ENCODE measurements at regions not wholly inside any gene's neighbourhood (a gene's known extent, or its start where the extent isn't known, plus 50 kb on each side); places are given as distances from the start of the nearest gene placed in this dataset.

DNA sequence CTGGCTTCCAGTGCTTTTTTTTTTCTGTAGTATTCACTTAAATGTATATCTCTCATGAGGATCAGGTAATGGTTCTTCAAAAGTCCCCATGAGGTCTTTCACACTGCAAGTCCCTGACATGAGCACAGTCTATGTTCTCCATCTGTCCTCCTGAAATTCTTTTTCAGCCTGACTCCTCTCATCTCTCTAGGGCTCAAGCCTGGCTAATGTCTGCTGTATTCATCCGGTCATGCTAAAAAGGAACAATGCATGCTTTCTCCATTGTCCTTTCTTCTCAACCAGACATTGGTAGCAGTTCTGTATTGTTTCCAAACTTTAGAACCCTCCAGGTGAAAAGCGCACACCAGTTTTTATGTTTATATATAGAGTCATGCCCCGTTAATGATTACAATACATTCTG, 368.3 kb upstream of the OLFM3 start:
- Histone ChIP-seq H3K27ac (ENCODE audit: low read length) (no peak overlapping the region), H3K4me2 (ENCODE audit: insufficient read depth, low read length) (no peak overlapping the region), H3K9ac (ENCODE audit: low read depth, low read length) (no peak overlapping the region), H3K27me3 (ENCODE audit: insufficient read depth, low read length, poor library complexity) (no peaks in the 10 kb centered on the region), H3K4me3 (ENCODE audit: low read depth in 1 of 2, low read length in 2 of 2) (no peak overlapping the region), H4K20me1 (ENCODE audit: insufficient read depth, low read length) (no peaks in the 10 kb centered on the region), H2AFZ (ENCODE audit: low read depth, low read length) (no peak overlapping the region), H3K9me3 (ENCODE audit: insufficient read depth, low read length, severe bottlenecking) (no peaks in the 10 kb centered on the region), H3K4me1 (ENCODE audit: insufficient read depth, low read length) (no peaks in the 10 kb centered on the region), H3K36me3 (ENCODE audit: insufficient read depth, low read length) (no peaks in the 10 kb centered on the region), H3K79me2 (ENCODE audit: insufficient read depth, low read length) (no peaks in the 10 kb centered on the region)
- no peak for DNase-seq
- no peak for TF ChIP-seq EZH2 (IDR thresholded peaks at IDR 0.05; ENCODE audit: borderline replicate concordance, low read depth, low read length, severe bottlenecking)
- TF ChIP-seq, protein P1, sequence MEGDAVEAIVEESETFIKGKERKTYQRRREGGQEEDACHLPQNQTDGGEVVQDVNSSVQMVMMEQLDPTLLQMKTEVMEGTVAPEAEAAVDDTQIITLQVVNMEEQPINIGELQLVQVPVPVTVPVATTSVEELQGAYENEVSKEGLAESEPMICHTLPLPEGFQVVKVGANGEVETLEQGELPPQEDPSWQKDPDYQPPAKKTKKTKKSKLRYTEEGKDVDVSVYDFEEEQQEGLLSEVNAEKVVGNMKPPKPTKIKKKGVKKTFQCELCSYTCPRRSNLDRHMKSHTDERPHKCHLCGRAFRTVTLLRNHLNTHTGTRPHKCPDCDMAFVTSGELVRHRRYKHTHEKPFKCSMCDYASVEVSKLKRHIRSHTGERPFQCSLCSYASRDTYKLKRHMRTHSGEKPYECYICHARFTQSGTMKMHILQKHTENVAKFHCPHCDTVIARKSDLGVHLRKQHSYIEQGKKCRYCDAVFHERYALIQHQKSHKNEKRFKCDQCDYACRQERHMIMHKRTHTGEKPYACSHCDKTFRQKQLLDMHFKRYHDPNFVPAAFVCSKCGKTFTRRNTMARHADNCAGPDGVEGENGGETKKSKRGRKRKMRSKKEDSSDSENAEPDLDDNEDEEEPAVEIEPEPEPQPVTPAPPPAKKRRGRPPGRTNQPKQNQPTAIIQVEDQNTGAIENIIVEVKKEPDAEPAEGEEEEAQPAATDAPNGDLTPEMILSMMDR (IDR thresholded peaks at IDR 0.05; ENCODE audit: borderline replicate concordance, extremely low read depth, low read length, poor library complexity, severe bottlenecking) = no peak
- no peak for ATAC-seq (ENCODE audit: insufficient read depth, low read depth)

DNA sequence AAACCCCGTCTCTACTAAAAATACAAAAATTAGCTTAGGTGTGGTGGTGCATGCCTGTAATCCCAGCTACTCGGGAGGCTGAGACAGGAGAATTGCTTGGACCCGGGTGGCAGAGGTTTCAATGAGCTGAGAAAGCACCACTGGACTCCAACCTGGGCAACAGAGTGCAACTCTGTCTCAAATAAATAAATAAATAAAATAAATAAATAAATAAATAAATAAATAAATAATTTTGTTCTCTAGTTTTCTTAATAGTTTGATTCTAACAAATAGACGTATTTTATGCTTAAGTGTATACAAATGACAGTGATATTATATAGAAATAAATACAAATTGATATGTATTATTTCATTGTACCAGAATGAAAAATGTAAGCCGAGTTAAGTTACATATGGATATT, 339.9 kb upstream of the OLFM3 start:
- no peak overlapping the region for H3K4me3 ChIP-seq (ENCODE audit: low read depth in 1 of 2, low read length in 2 of 2)
- H2AFZ ChIP-seq (ENCODE audit: low read depth, low read length) = no peak overlapping the region
- H3K4me1 ChIP-seq (ENCODE audit: insufficient read depth, low read length) = no peaks in the 10 kb centered on the region
- H3K79me2 ChIP-seq (ENCODE audit: insufficient read depth, low read length) = no peaks in the 10 kb centered on the region
- ATAC-seq (ENCODE audit: insufficient read depth, low read depth) (no peak), DNase-seq (no peak)
- no peak for TF ChIP-seq EZH2 (IDR thresholded peaks at IDR 0.05; ENCODE audit: borderline replicate concordance, low read depth, low read length, severe bottlenecking)
- TF ChIP-seq, protein P1 (IDR thresholded peaks at IDR 0.05; ENCODE audit: borderline replicate concordance, extremely low read depth, low read length, poor library complexity, severe bottlenecking) = no peak
- H3K27me3 ChIP-seq (ENCODE audit: insufficient read depth, low read length, poor library complexity) = no peaks in the 10 kb centered on the region
- H4K20me1 ChIP-seq (ENCODE audit: insufficient read depth, low read length) = no peaks in the 10 kb centered on the region
- no peak overlapping the region for H3K9ac ChIP-seq (ENCODE audit: low read depth, low read length)
- no peak overlapping the region for H3K27ac ChIP-seq (ENCODE audit: low read length)
- H3K36me3 ChIP-seq (ENCODE audit: insufficient read depth, low read length) = no peaks in the 10 kb centered on the region
- no peak overlapping the region for H3K4me2 ChIP-seq (ENCODE audit: insufficient read depth, low read length)
- H3K9me3 ChIP-seq (ENCODE audit: insufficient read depth, low read length, severe bottlenecking) = no peaks in the 10 kb centered on the region

DNA sequence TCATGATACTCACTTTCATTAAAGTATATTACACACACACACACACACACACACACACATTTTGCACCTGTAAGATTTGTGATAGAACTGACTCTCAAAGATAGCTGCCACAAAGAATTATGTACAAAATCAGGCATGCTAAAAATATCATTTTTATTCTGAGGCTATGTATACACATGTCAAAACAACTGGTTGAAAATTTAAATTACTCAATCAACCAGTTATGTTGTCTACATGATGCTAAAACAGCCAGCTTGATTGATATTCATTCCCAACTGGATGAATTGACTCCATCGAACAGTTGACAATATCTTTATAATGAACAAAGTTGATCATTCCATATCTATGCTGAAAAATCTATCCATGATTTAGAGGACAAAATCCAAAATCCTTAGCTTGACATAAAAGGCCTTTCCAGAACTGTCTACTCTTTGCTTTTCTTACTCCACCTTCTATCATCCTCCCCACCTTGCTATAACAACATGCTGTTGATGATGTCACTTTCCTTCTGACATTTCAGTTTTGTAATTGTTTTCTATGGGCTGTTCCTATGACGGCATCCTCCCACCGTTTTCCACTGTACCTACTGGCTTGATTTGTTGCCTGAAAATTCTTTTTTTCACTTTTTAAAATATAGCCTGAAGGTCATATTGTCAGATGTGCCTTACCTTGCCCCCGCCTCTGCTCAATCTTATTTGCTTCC, 321.5 kb upstream of the OLFM3 start:
- ATAC-seq (ENCODE audit: insufficient read depth, low read depth) (no peak), DNase-seq (no peak)
- no peaks in the 10 kb centered on the region for H4K20me1 ChIP-seq (ENCODE audit: insufficient read depth, low read length)
- TF ChIP-seq EZH2 (IDR thresholded peaks at IDR 0.05; ENCODE audit: borderline replicate concordance, low read depth, low read length, severe bottlenecking) = no peak
- TF ChIP-seq, protein P1 (IDR thresholded peaks at IDR 0.05; ENCODE audit: borderline replicate concordance, extremely low read depth, low read length, poor library complexity, severe bottlenecking) = no peak
- no peaks in the 10 kb centered on the region for H3K27me3 ChIP-seq (ENCODE audit: insufficient read depth, low read length, poor library complexity)
- H2AFZ ChIP-seq (ENCODE audit: low read depth, low read length) = no peak overlapping the region
- no peak overlapping the region for H3K4me2 ChIP-seq (ENCODE audit: insufficient read depth, low read length)
- H3K9ac ChIP-seq (ENCODE audit: low read depth, low read length) = no peak overlapping the region
- H3K36me3 ChIP-seq (ENCODE audit: insufficient read depth, low read length) = no peaks in the 10 kb centered on the region
- no peaks in the 10 kb centered on the region for H3K9me3 ChIP-seq (ENCODE audit: insufficient read depth, low read length, severe bottlenecking)
- H3K27ac ChIP-seq (ENCODE audit: low read length) = no peak overlapping the region
- no peaks in the 10 kb centered on the region for H3K79me2 ChIP-seq (ENCODE audit: insufficient read depth, low read length)
- H3K4me1 ChIP-seq (ENCODE audit: insufficient read depth, low read length) = no peaks in the 10 kb centered on the region
- H3K4me3 ChIP-seq (ENCODE audit: low read depth in 1 of 2, low read length in 2 of 2) = no peak overlapping the region

Measured in DND-41 (cell line).